GM23248 (cell line): ENCODE measurements at regions not wholly inside any gene's neighbourhood (a gene's known extent, or its start where the extent isn't known, plus 50 kb on each side); places are given as distances from the start of the nearest gene placed in this dataset.

ENCODE experiments used
- EZH2 ChIP-seq: fragments of 200-600 bp; sonication (generic); IDR thresholded peaks from 2 replicates; pipeline ENCODE4 v1.6.1; 2018; ENCODE audit warnings: antibody characterized with exemption, mild to moderate bottlenecking; ENCODE audit not compliant: insufficient read depth, poor library complexity, severe bottlenecking
- EZH2phosphoT487 ChIP-seq: fragments of 200-600 bp; sonication (generic); IDR thresholded peaks from 2 replicates; pipeline ENCODE4 v1.6.1; 2018; ENCODE audit warnings: antibody characterized with exemption, moderate library complexity, mild to moderate bottlenecking, low read depth; ENCODE audit not compliant: insufficient read depth

DNA sequence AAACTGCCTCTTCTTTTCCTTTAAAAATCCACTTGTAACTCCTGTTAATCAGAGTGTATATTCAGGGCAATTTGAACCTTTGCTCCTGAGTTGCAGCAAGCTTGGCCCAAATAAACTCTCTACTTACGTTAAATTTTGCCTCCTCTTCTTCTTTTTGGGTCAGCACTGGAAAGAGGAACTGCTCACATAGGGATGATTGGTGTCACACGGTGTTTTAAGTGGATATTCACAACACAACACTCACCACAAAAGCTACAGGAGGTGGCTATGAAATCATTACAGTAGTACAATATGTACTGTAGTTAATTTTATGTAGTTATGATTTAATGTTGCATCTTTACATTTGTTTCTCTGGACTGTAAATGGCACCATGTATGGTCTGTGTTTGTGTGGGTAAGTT is 96.8 kb upstream of the DOCK9 start:
- TF ChIP-seq EZH2: no peak
- TF ChIP-seq EZH2phosphoT487: no peak
